Activated T-cell treated with anti-CD3 and anti-CD28 coated beads, Interleukin-2, amount 50 U/mL, for 24 hours (primary cell): ENCODE measurements at regions not wholly inside any gene's neighbourhood (a gene's known extent, or its start where the extent isn't known, plus 50 kb on each side); places are given as distances from the start of the nearest gene placed in this dataset.

ENCODE experiments used
- DNase-seq: peaks from one replicate; pipeline ENCODE4 v3.0.0-alpha.2; 2020
- H3K27ac Mint-ChIP-seq: 2 replicates; pipeline ENCODE4 v1.8.0; 2020; ENCODE audit warnings: mild to moderate bottlenecking, mixed read lengths
- H3K27me3 Mint-ChIP-seq: 2 replicates; pipeline ENCODE4 v1.8.0; 2020; ENCODE audit warnings: mixed read lengths
- H3K36me3 Mint-ChIP-seq: 2 replicates; pipeline ENCODE4 v1.8.0; 2020; ENCODE audit warnings: low read depth, mixed read lengths
- H3K4me1 Mint-ChIP-seq: 2 replicates; pipeline ENCODE4 v1.8.0; 2020; ENCODE audit warnings: low read depth, mixed read lengths
- H3K4me3 Mint-ChIP-seq: 2 replicates; pipeline ENCODE4 v1.8.0; 2020; ENCODE audit warnings: mild to moderate bottlenecking, moderate library complexity, mixed read lengths
- H3K9me3 Mint-ChIP-seq: 2 replicates; pipeline ENCODE4 v1.8.0; 2020; ENCODE audit warnings: mixed read lengths

DNA sequence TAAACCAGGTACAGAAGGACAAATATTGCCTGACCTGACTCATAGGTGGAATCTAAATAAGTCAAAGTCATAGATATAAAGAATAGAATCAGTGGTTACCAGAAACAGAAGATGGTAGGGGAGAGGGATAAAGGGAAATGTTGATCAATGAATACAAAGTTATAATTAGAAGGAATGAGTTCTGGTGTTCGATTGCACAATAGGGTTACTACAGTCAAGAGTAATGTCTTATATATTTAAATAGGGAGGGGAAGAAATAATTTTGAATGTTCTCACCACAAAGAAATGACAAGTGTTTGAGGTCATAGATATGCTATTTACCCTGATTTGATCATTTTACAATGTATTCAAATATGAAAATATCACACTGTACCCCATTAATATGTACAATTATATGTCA lies 1541.2 kb downstream of the SLITRK1 start:
- Mint-ChIP-seq H3K27me3 (no peaks in the 10 kb centered on the region), H3K4me3 (no peak overlapping the region), H3K9me3 (peaks cover 15% of the 10 kb centered on the region), H3K36me3 (no peaks in the 10 kb centered on the region), H3K27ac (no peak overlapping the region), H3K4me1 (no peaks in the 10 kb centered on the region)
- no peak for DNase-seq

GRCh38 chr13:82330499-82330898 lies 1551.8 kb downstream of the SLITRK1 start:
- Mint-ChIP-seq H3K36me3 (no peaks in the 10 kb centered on the region), H3K4me3 (no peak overlapping the region), H3K9me3 (peaks cover 11% of the 10 kb centered on the region), H3K27ac (no peak overlapping the region), H3K27me3 (no peaks in the 10 kb centered on the region), H3K4me1 (no peaks in the 10 kb centered on the region)
- no peak for DNase-seq

DNA sequence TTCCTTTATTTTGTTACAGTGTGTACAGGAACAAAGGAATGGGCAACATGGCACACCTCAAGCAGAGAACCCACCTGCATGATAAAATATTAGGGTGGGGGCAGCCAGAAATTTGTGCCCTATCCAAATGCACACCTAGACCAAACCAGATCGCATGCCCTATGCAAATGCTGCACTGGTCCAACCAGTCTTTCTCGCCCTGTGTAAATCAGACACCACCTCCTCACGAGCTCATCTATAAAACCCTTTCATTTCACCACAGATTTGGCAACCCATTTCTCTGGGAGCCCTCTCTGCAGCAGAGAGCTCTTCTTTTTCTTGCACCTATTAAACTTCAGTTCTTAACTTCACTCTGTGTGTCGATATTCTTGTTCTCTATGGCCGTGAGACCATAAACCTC lies 1559.2 kb downstream of the SLITRK1 start:
- Mint-ChIP-seq H3K27ac (no peak overlapping the region), H3K9me3 (peaks cover 23% of the 10 kb centered on the region), H3K4me1 (no peaks in the 10 kb centered on the region), H3K4me3 (no peak overlapping the region), H3K27me3 (no peaks in the 10 kb centered on the region), H3K36me3 (no peaks in the 10 kb centered on the region)
- no peak for DNase-seq

DNA sequence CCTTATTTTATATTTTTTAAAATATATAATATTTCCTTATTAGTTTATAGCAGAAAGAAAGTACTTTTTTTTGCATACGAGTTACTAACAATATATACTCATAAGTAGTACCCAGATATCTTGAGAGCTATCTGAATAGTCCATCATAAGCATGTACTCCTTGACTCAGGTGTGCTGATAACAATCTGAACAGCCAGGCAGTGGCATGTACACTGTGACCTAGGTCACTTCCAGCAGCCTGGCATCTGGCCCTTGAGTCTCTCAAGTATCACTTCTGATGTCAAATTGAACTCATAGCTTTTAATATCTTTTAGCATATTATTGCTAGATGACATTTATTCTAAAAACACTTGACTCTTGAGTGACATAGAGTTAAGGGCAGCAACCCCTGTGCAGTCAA lies 1576.7 kb downstream of the SLITRK1 start:
- no peak for DNase-seq
- Mint-ChIP-seq H3K36me3 (no peaks in the 10 kb centered on the region), H3K27me3 (no peaks in the 10 kb centered on the region), H3K27ac (no peak overlapping the region), H3K4me3 (no peak overlapping the region), H3K9me3 (peaks cover 20% of the 10 kb centered on the region), H3K4me1 (no peaks in the 10 kb centered on the region)

DNA sequence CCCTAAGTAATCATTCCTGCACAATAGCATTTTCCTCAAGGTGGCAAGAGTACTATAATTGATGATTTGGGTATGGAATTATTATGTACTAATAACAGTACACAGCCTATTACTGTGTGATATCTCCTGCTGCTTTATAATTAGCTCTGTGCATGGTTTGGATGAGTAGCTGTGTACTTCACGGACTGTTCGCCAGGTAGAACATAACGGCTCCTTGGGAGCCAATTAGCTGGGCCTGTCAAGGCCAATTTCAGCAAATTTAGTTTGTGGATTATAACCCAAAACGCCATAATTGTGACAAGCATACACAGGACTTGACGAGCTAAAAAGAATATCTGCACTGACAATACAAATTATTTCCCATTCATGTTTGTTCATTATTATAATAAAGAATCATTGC lies 1584.2 kb downstream of the SLITRK1 start:
- no peak for DNase-seq
- no peak overlapping the region for H3K27ac Mint-ChIP-seq
- H3K36me3 Mint-ChIP-seq: no peaks in the 10 kb centered on the region
- no peaks in the 10 kb centered on the region for H3K27me3 Mint-ChIP-seq
- H3K4me1 Mint-ChIP-seq: no peaks in the 10 kb centered on the region
- H3K4me3 Mint-ChIP-seq: no peak overlapping the region
- peaks cover 27% of the 10 kb centered on the region for H3K9me3 Mint-ChIP-seq

GRCh38 chr13:82294226-82294625 lies 1588.0 kb downstream of the SLITRK1 start:
- no peak overlapping the region for H3K27ac Mint-ChIP-seq
- no peaks in the 10 kb centered on the region for H3K36me3 Mint-ChIP-seq
- no peak for DNase-seq
- no peak overlapping the region for H3K4me3 Mint-ChIP-seq
- no peaks in the 10 kb centered on the region for H3K27me3 Mint-ChIP-seq
- no peaks in the 10 kb centered on the region for H3K4me1 Mint-ChIP-seq
- peaks cover 12% of the 10 kb centered on the region for H3K9me3 Mint-ChIP-seq

DNA sequence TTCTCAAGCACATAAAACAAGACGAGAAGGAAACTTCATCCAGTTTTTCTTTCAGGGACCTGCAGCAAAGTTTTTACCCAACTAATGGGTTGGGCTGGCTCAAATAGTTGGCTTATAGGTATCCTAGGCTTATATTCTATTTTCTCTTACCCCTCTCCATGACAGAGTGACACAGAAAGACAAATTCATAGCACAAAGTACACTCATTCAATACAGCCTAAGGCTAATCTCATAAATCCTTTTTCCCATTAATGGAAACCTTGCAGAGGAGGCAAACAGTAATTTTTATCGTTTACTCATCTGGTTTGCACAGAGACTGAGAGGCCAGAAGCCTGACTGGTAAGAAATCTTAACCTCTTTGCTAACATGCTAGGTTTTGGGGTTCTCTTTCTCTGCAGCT lies 1589.9 kb downstream of the SLITRK1 start:
- no peak overlapping the region for H3K4me3 Mint-ChIP-seq

DNA sequence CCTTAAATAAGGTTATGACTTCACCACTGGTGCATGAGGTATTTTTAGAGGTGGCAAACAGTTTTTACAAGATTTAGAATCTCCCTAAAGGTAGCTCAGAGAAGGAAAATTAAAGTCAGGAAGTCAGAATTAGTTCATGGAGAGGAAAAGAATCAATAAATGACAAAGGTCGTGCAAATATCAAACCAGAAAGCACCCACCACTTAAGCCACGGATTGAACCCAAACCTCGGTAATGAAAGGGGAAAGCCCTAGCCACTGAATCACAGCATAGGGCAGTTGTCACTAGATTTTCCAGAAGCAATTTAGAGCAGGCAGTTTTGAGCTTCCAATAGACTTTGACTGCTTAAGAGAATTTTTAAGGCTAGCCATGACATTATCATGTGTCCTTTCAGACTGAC lies 1590.4 kb downstream of the SLITRK1 start:
- no peaks in the 10 kb centered on the region for H3K4me1 Mint-ChIP-seq
- H3K4me3 Mint-ChIP-seq: no peak overlapping the region
- no peaks in the 10 kb centered on the region for H3K36me3 Mint-ChIP-seq
- DNase-seq: no peak
- no peaks in the 10 kb centered on the region for H3K27me3 Mint-ChIP-seq
- H3K27ac Mint-ChIP-seq: no peak overlapping the region
- peaks cover 6% of the 10 kb centered on the region for H3K9me3 Mint-ChIP-seq

More for the DNA sequence above, 1589.9 kb downstream of the SLITRK1 start:
- Mint-ChIP-seq H3K9me3 (peaks cover 6% of the 10 kb centered on the region), H3K27me3 (no peaks in the 10 kb centered on the region), H3K36me3 (no peaks in the 10 kb centered on the region), H3K4me1 (no peaks in the 10 kb centered on the region), H3K27ac (no peak overlapping the region)
- DNase-seq: no peak

- Mint-ChIP-seq H3K27me3 (no peaks in the 10 kb centered on the region), H3K36me3 (no peaks in the 10 kb centered on the region), H3K4me3 (no peak overlapping the region), H3K27ac (no peak overlapping the region), H3K4me1 (no peaks in the 10 kb centered on the region), H3K9me3 (peaks cover 7% of the 10 kb centered on the region)
- DNase-seq: no peak
These were observed 1606.6 kb downstream of the SLITRK1 start for GRCh38 chr13:82275644-82276043.

DNA sequence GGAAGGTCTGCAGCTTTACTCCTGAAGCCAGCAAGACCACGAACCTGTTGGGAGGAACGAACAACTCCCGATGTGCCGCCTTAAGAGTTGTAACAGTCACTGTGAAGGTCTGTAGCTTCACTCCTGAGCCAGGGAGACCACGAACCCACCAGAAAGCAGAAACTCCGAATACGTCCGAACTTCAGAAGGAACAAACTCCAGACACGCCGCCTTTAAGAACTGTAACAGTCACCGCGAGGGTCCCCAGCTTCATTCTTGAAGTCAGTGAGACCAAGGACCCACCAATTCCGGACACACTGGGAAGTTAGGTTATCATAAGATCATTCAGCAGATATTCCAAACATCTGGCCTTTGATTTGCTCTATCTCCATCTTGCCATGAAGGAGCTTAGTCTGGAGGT lies 1623.0 kb downstream of the SLITRK1 start:
- H3K27me3 Mint-ChIP-seq: no peaks in the 10 kb centered on the region

DNA sequence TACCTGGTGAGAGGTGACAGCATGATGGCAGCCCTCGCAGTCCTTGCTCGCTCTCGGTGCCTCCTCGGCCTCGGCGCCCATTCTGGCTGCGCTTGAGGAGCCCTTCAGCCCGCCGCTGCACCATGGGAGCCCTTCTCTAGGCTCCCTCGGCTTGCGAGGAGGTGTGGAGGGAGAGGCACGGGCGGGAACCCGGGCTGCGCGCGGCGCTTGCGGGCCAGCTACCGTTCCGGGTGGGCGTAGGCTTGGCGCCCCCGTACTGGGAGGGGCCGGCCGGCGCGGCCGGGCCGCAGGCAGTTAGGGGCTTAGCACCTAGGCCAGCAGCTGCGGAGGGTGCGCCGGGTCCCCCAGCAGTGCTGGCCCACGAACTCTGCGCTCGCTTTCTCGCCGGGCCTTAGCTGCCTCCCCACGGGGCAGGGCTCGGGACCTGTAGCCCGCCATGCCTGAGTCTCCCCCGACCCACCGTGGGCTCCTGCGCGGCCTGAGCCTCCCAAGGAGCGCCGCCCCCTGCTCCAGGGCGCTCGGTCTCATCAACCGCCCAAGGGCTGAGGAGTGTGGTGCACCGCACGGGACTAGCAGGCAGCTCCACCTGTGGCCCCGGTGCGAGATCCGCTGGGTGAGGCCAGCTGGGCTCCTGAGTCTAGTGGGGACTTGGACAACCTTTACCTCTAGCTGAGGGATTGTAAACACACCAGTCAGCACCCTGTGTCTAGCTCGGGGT lies 1624.3 kb downstream of the SLITRK1 start:
- no peaks in the 10 kb centered on the region for H3K36me3 Mint-ChIP-seq
- H3K9me3 Mint-ChIP-seq: peaks cover 12% of the 10 kb centered on the region
- no peaks in the 10 kb centered on the region for H3K27me3 Mint-ChIP-seq
- H3K4me3 Mint-ChIP-seq: no peak overlapping the region
- H3K4me1 Mint-ChIP-seq: no peaks in the 10 kb centered on the region
- no peak overlapping the region for H3K27ac Mint-ChIP-seq
- DNase-seq: no peak

More for the DNA sequence above, 1623.0 kb downstream of the SLITRK1 start:
- H3K9me3 Mint-ChIP-seq: peaks cover 12% of the 10 kb centered on the region
- H3K4me1 Mint-ChIP-seq: no peaks in the 10 kb centered on the region
- DNase-seq: no peak
- no peak overlapping the region for H3K4me3 Mint-ChIP-seq
- no peak overlapping the region for H3K27ac Mint-ChIP-seq
- no peaks in the 10 kb centered on the region for H3K36me3 Mint-ChIP-seq

- no peaks in the 10 kb centered on the region for H3K36me3 Mint-ChIP-seq
- peaks cover 6% of the 10 kb centered on the region for H3K9me3 Mint-ChIP-seq
These were observed 1633.5 kb downstream of the SLITRK1 start for GRCh38 chr13:82248762-82249161.

GRCh38 chr13:82245860-82246259 lies 1636.4 kb downstream of the SLITRK1 start:
- Mint-ChIP-seq H3K27ac (no peak overlapping the region), H3K27me3 (no peaks in the 10 kb centered on the region), H3K4me3 (no peak overlapping the region), H3K9me3 (peaks cover 6% of the 10 kb centered on the region), H3K4me1 (no peaks in the 10 kb centered on the region), H3K36me3 (no peaks in the 10 kb centered on the region)
- no peak for DNase-seq

More at GRCh38 chr13:82248762-82249161, 1633.5 kb downstream of the SLITRK1 start:
- Mint-ChIP-seq H3K4me1 (no peaks in the 10 kb centered on the region), H3K27ac (no peak overlapping the region), H3K4me3 (no peak overlapping the region), H3K27me3 (no peaks in the 10 kb centered on the region)
- no peak for DNase-seq

DNA sequence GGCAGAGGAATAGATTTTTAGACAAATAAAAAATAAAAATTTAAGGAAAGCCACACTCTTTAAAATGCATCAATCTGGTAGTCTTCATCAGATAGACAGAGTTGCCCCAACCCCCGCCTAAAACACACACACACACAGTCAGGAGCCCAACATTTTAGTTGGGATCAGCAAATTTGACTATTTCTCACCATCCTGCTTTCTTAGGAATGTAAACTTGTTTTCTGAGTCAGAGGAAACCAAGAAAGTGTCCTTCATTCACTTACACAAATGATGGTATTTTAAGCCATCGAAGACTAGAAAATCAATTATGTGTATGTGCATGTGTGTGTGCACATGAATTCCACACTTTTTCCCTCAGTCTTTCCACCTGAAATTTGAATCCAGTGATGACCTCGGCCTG lies 1657.5 kb downstream of the SLITRK1 start:
- Mint-ChIP-seq H3K27ac (no peak overlapping the region), H3K9me3 (no peaks in the 10 kb centered on the region), H3K36me3 (no peaks in the 10 kb centered on the region), H3K4me1 (no peaks in the 10 kb centered on the region), H3K4me3 (no peak overlapping the region), H3K27me3 (no peaks in the 10 kb centered on the region)
- no peak for DNase-seq

DNA sequence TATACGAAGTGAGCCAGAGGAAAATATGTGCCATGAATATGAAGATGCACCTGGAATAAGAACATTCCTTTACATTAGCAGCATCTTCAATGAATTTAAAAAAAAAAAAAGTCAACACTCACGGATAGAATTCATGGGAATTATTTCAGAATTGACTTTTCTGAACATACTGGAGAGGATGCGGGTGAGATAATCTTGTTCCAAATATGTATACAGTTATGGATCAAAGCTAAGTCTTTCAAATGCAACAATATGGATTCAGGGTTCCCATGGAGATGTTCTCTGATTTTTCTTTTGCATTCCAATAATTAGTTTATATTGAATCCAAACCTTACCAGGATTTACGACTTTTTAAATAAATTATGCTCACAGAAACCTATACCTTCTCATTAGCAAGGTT lies 1660.7 kb downstream of the SLITRK1 start:
- no peak for DNase-seq
- Mint-ChIP-seq H3K4me1 (no peaks in the 10 kb centered on the region), H3K9me3 (no peaks in the 10 kb centered on the region), H3K4me3 (no peak overlapping the region), H3K27me3 (no peaks in the 10 kb centered on the region), H3K36me3 (no peaks in the 10 kb centered on the region), H3K27ac (no peak overlapping the region)

GRCh38 chr13:82220641-82221040 lies 1661.6 kb downstream of the SLITRK1 start:
- Mint-ChIP-seq H3K4me1 (no peaks in the 10 kb centered on the region), H3K27ac (no peak overlapping the region), H3K36me3 (no peaks in the 10 kb centered on the region), H3K9me3 (no peaks in the 10 kb centered on the region), H3K27me3 (no peaks in the 10 kb centered on the region), H3K4me3 (no peak overlapping the region)
- DNase-seq: no peak
